ENCODE measurements at regions not wholly inside any gene's neighbourhood (a gene's known extent, or its start where the extent isn't known, plus 50 kb on each side); places are given as distances from the start of the nearest gene placed in this dataset.

DNA sequence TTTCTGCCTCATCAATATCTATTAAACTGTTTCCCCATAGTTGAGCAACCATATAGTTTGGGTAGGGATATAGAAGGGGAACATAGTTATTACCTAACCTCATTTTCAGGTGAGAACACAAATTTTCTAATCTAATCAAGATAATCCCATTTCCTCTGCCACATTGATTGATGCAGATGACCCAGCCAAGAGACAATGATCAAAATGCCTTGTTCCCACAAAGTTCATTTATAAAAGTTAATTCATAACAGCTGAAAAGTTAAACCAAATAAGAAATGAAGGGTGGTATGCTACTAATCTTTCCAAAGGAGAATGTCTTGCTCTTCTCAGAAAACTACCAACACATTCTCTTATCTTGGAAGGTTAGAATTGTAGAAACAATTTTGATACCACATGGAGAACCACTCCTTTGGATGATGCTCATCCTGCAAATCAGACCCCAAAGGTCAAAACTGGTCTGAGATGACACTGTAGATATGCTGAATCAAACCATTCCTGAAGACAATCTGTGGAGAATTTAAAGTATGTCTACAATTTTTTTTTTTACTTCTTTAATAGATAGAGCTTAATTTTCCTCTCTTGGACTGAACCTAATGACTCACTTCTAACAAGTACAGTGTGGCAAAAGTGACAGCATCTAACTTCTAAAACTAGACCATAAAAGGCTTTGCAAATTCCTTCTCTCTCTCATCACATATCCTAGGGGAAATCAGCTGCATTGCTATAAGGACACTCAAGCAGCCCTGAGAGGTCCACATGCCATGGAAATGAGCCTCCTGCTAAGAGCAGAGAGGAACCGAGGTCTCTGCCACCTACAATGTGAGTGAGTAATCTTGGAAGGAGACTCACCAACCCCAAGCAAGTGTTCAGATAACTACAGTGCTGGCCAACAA lies 586.7 kb upstream of the TUSC1 start (continued):
- TF ChIP-seq, protein P1, sequence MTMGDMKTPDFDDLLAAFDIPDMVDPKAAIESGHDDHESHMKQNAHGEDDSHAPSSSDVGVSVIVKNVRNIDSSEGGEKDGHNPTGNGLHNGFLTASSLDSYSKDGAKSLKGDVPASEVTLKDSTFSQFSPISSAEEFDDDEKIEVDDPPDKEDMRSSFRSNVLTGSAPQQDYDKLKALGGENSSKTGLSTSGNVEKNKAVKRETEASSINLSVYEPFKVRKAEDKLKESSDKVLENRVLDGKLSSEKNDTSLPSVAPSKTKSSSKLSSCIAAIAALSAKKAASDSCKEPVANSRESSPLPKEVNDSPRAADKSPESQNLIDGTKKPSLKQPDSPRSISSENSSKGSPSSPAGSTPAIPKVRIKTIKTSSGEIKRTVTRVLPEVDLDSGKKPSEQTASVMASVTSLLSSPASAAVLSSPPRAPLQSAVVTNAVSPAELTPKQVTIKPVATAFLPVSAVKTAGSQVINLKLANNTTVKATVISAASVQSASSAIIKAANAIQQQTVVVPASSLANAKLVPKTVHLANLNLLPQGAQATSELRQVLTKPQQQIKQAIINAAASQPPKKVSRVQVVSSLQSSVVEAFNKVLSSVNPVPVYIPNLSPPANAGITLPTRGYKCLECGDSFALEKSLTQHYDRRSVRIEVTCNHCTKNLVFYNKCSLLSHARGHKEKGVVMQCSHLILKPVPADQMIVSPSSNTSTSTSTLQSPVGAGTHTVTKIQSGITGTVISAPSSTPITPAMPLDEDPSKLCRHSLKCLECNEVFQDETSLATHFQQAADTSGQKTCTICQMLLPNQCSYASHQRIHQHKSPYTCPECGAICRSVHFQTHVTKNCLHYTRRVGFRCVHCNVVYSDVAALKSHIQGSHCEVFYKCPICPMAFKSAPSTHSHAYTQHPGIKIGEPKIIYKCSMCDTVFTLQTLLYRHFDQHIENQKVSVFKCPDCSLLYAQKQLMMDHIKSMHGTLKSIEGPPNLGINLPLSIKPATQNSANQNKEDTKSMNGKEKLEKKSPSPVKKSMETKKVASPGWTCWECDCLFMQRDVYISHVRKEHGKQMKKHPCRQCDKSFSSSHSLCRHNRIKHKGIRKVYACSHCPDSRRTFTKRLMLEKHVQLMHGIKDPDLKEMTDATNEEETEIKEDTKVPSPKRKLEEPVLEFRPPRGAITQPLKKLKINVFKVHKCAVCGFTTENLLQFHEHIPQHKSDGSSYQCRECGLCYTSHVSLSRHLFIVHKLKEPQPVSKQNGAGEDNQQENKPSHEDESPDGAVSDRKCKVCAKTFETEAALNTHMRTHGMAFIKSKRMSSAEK (CRISPR knock-in tag; IDR thresholded peaks at IDR 0.05; ENCODE audit: borderline replicate concordance) = no peak
- TF ChIP-seq SMAD4 (CRISPR knock-in tag; IDR thresholded peaks at IDR 0.05) = no peak
- TF ChIP-seq NFE2L1 (CRISPR knock-in tag; IDR thresholded peaks at IDR 0.05) = no peak
- TF ChIP-seq, protein P2, sequence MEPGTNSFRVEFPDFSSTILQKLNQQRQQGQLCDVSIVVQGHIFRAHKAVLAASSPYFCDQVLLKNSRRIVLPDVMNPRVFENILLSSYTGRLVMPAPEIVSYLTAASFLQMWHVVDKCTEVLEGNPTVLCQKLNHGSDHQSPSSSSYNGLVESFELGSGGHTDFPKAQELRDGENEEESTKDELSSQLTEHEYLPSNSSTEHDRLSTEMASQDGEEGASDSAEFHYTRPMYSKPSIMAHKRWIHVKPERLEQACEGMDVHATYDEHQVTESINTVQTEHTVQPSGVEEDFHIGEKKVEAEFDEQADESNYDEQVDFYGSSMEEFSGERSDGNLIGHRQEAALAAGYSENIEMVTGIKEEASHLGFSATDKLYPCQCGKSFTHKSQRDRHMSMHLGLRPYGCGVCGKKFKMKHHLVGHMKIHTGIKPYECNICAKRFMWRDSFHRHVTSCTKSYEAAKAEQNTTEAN (CRISPR knock-in tag; IDR thresholded peaks at IDR 0.05) = no peak
- TF ChIP-seq, protein P3, sequence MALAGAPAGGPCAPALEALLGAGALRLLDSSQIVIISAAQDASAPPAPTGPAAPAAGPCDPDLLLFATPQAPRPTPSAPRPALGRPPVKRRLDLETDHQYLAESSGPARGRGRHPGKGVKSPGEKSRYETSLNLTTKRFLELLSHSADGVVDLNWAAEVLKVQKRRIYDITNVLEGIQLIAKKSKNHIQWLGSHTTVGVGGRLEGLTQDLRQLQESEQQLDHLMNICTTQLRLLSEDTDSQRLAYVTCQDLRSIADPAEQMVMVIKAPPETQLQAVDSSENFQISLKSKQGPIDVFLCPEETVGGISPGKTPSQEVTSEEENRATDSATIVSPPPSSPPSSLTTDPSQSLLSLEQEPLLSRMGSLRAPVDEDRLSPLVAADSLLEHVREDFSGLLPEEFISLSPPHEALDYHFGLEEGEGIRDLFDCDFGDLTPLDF (CRISPR knock-in tag; IDR thresholded peaks at IDR 0.05) = no peak
- no peak for TF ChIP-seq ZNF416 (CRISPR knock-in tag; IDR thresholded peaks at IDR 0.05)
- TF ChIP-seq, protein P4, sequence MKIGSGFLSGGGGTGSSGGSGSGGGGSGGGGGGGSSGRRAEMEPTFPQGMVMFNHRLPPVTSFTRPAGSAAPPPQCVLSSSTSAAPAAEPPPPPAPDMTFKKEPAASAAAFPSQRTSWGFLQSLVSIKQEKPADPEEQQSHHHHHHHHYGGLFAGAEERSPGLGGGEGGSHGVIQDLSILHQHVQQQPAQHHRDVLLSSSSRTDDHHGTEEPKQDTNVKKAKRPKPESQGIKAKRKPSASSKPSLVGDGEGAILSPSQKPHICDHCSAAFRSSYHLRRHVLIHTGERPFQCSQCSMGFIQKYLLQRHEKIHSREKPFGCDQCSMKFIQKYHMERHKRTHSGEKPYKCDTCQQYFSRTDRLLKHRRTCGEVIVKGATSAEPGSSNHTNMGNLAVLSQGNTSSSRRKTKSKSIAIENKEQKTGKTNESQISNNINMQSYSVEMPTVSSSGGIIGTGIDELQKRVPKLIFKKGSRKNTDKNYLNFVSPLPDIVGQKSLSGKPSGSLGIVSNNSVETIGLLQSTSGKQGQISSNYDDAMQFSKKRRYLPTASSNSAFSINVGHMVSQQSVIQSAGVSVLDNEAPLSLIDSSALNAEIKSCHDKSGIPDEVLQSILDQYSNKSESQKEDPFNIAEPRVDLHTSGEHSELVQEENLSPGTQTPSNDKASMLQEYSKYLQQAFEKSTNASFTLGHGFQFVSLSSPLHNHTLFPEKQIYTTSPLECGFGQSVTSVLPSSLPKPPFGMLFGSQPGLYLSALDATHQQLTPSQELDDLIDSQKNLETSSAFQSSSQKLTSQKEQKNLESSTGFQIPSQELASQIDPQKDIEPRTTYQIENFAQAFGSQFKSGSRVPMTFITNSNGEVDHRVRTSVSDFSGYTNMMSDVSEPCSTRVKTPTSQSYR (CRISPR knock-in tag; IDR thresholded peaks at IDR 0.05) = no peak
- TF ChIP-seq, protein P5, sequence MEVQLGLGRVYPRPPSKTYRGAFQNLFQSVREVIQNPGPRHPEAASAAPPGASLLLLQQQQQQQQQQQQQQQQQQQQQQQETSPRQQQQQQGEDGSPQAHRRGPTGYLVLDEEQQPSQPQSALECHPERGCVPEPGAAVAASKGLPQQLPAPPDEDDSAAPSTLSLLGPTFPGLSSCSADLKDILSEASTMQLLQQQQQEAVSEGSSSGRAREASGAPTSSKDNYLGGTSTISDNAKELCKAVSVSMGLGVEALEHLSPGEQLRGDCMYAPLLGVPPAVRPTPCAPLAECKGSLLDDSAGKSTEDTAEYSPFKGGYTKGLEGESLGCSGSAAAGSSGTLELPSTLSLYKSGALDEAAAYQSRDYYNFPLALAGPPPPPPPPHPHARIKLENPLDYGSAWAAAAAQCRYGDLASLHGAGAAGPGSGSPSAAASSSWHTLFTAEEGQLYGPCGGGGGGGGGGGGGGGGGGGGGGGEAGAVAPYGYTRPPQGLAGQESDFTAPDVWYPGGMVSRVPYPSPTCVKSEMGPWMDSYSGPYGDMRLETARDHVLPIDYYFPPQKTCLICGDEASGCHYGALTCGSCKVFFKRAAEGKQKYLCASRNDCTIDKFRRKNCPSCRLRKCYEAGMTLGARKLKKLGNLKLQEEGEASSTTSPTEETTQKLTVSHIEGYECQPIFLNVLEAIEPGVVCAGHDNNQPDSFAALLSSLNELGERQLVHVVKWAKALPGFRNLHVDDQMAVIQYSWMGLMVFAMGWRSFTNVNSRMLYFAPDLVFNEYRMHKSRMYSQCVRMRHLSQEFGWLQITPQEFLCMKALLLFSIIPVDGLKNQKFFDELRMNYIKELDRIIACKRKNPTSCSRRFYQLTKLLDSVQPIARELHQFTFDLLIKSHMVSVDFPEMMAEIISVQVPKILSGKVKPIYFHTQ (CRISPR knock-in tag; IDR thresholded peaks at IDR 0.05) = no peak

DNA sequence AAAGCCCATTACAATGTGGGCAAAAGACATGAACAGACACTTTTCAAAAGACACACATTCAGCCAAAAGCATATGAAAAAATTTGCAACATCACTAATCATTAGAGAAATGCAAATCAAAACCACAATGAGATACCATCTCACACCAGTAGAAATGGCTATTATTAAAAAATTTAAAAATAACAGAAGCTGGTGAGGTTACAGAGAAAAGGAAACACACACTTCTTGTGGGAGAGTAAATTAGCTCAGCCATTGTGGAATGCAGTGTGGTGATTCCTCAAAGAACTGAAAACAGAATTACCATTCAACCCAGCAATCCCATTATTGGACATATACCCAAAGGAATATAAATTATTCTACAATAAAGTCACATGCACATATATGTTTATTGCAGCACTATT lies 585.2 kb upstream of the TUSC1 start:
- Mint-ChIP-seq H3K27ac (no peak overlapping the region), H3K27me3 (ENCODE audit: low read depth) (no peaks in the 10 kb centered on the region; the same call in none of the 2 replicates), H3K4me1 (peaks cover 6% of the 10 kb centered on the region), H3K9me3 (peaks cover 33% of the 10 kb centered on the region), H3K36me3 (peaks cover 4% of the 10 kb centered on the region; the same call in 1 of the 2 replicates), H3K4me3 (no peak overlapping the region)
- TF ChIP-seq SMAD3 (CRISPR knock-in tag; IDR thresholded peaks at IDR 0.05; ENCODE audit: borderline replicate concordance) = no peak
- no peak for TF ChIP-seq RORB (CRISPR knock-in tag; IDR thresholded peaks at IDR 0.05)
- no peak for TF ChIP-seq RELA (CRISPR knock-in tag; IDR thresholded peaks at IDR 0.05; ENCODE audit: borderline replicate concordance)
- TF ChIP-seq, protein P6, sequence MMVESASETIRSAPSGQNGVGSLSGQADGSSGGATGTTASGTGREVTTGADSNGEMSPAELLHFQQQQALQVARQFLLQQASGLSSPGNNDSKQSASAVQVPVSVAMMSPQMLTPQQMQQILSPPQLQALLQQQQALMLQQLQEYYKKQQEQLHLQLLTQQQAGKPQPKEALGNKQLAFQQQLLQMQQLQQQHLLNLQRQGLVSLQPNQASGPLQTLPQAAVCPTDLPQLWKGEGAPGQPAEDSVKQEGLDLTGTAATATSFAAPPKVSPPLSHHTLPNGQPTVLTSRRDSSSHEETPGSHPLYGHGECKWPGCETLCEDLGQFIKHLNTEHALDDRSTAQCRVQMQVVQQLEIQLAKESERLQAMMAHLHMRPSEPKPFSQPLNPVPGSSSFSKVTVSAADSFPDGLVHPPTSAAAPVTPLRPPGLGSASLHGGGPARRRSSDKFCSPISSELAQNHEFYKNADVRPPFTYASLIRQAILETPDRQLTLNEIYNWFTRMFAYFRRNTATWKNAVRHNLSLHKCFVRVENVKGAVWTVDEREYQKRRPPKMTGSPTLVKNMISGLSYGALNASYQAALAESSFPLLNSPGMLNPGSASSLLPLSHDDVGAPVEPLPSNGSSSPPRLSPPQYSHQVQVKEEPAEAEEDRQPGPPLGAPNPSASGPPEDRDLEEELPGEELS (CRISPR knock-in tag; IDR thresholded peaks at IDR 0.05) = no peak
- TF ChIP-seq OVOL2 (CRISPR knock-in tag; IDR thresholded peaks at IDR 0.05; ENCODE audit: borderline replicate concordance) = no peak
- TF ChIP-seq EMX1 (CRISPR knock-in tag; IDR thresholded peaks at IDR 0.05) = no peak
- no peak for TF ChIP-seq ZNF263 (CRISPR knock-in tag; IDR thresholded peaks at IDR 0.05; ENCODE audit: low read depth)
- ChIA-PET CTCF (no interaction called here), POLR2A (no interaction called here)
- ATAC-seq (no peak), DNase-seq (ENCODE audit: low spot score) (no peak)
